ENCODE measurements at regions not wholly inside any gene's neighbourhood (a gene's known extent, or its start where the extent isn't known, plus 50 kb on each side); places are given as distances from the start of the nearest gene placed in this dataset.

DNA sequence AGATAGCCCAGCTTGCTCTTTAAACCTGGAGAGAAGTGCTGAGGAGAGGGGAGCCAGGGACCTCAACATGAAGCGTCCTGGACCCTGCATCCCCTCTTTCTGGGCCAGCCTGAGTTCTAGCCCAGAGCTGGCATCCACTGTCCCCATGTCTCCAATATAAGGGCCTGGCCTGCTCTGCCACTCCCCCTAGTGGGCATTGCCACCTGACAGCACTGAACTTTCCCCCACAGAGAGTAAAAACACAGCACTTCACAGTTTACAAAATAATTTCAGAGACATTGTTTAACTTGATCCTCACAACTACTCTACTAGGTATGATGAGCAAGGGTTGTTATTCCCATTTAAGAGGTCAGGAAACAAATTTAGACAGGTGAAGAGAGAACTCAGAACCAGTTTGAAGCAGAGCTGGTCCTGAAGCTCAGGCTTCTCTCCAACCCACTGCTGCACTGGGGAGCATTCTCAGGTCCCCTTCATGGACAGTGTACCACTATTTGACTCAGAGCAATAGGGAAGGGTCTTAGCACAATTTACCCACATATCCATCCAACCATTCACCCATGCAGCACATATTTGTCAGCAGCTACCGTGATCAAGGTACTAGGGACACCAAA lies 151.2 kb downstream of the DMRTA2 start:
- H3K4me3 ChIP-seq (ENCODE audit: low read depth, low read length) = no peak overlapping the region
- TF ChIP-seq, protein P1, sequence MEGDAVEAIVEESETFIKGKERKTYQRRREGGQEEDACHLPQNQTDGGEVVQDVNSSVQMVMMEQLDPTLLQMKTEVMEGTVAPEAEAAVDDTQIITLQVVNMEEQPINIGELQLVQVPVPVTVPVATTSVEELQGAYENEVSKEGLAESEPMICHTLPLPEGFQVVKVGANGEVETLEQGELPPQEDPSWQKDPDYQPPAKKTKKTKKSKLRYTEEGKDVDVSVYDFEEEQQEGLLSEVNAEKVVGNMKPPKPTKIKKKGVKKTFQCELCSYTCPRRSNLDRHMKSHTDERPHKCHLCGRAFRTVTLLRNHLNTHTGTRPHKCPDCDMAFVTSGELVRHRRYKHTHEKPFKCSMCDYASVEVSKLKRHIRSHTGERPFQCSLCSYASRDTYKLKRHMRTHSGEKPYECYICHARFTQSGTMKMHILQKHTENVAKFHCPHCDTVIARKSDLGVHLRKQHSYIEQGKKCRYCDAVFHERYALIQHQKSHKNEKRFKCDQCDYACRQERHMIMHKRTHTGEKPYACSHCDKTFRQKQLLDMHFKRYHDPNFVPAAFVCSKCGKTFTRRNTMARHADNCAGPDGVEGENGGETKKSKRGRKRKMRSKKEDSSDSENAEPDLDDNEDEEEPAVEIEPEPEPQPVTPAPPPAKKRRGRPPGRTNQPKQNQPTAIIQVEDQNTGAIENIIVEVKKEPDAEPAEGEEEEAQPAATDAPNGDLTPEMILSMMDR (IDR thresholded peaks at IDR 0.05; ENCODE audit: low read depth, low read length, missing control alignments) = peak; percentile 64
- in situ Hi-C loops (cut with HindIII; ENCODE audit: low sequenced_read_pairs) = no loop called here
- no peak for DNase-seq (ENCODE audit: low read depth)

DNA sequence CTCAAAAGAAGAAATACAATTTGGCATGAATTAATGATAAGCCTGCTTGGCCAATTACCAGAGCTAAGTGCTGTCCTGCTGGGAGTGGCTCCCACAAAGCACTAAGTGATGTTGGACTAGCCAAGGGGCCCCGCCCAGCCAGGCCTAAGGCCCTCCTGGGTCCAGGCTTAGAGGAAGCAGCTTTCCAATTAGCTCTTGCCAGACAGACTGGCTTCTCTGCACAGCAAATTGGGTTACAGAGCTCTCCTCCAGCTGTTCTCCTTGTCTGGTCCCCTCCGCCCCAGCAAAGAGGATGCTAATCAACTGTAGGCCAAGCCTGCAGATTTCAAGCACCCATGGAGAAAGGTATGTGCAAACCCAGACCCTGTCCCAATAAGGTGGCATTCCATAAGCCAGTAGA lies 151.9 kb downstream of the DMRTA2 start:
- TF ChIP-seq, protein P1 (IDR thresholded peaks at IDR 0.05; ENCODE audit: low read depth, low read length, missing control alignments) = no peak
- no peak for DNase-seq (ENCODE audit: low read depth)
- in situ Hi-C loops (cut with HindIII; ENCODE audit: low sequenced_read_pairs) = no loop called here

DNA sequence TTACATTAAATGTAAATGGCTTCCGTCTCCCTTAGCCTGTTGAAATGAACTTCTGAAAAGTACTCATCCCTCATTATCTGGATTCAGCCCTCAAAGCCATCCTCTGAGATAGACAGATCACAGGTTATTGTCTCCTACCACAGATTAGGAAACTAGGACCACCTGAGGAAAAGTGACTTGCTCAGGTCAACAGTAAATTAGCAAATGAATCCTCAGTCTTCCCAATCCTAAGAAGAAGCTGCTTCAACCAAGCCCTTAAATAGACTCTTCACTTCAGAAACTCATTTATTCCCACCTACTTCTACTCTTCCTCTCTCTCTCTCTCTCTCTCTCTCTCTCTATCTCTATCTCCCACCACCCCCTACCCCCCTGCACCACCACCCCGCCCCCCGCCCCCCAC lies 152.3 kb downstream of the DMRTA2 start:
- in situ Hi-C loops (cut with HindIII; ENCODE audit: low sequenced_read_pairs) = no loop called here
- no peak overlapping the region for H3K4me3 ChIP-seq (ENCODE audit: low read depth, low read length)
- DNase-seq (ENCODE audit: low read depth) = no peak
- TF ChIP-seq, protein P1 (IDR thresholded peaks at IDR 0.05; ENCODE audit: low read depth, low read length, missing control alignments) = no peak

More for the DNA sequence above, 151.9 kb downstream of the DMRTA2 start:
- H3K4me3 ChIP-seq (ENCODE audit: low read depth, low read length) = no peak overlapping the region

DNA sequence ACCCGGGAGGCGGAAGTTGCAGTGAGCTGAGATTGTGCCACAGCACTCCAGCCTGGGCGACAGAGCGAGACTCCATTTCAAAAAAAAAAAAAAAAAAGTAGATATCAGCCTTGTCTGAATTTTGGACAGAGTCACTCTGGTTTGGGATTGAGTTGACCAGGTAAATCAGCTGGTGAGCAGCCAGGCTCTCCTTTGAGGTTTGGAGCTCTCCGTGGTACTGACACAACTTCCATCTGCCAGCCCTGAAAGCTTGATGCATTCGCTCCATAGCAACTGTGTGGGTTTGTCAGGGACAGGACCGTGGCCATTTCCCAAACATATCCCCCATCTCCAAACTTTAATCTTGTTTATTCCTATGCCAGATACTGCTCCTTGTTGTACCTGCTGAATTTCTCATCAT lies 155.2 kb downstream of the DMRTA2 start:
- DNase-seq (ENCODE audit: low read depth) = no peak
- in situ Hi-C loops (cut with HindIII; ENCODE audit: low sequenced_read_pairs) = no loop called here

GRCh38 chr1:50266509-50266908 lies 156.7 kb downstream of the DMRTA2 start:
- in situ Hi-C loops (cut with HindIII; ENCODE audit: low sequenced_read_pairs) = no loop called here
- TF ChIP-seq, protein P1 (IDR thresholded peaks at IDR 0.05; ENCODE audit: low read depth, low read length, missing control alignments) = no peak
- DNase-seq (ENCODE audit: low read depth) = peak; percentile 12
- no peak overlapping the region for H3K4me3 ChIP-seq (ENCODE audit: low read depth, low read length)

More for the DNA sequence above, 155.2 kb downstream of the DMRTA2 start:
- TF ChIP-seq, protein P1 (IDR thresholded peaks at IDR 0.05; ENCODE audit: low read depth, low read length, missing control alignments) = no peak
- H3K4me3 ChIP-seq (ENCODE audit: low read depth, low read length) = no peak overlapping the region

DNA sequence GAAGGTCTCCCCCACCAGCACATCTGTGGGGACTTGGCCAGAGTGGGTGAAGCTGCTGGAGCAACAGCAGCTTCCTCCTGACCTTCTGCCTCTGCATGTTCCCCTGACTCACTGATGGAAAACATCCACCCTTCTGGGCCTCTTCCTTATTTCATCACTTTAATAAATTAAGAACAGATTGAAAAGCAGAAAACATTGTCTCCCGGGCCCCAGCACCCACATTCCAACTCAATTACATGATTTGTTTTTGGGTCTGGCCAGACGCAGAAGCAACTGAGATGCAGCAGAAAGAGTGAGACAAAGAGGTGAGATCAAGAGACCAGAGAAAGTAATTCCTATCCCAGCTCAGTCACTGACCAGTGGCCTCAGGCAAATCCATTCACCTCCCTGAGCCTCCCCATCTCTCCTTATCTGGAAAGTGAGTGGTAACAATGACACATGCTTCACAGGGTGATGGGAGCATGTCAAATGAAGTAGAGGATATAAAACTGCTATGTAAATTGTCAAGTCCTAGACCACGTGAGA lies 157.1 kb downstream of the ELAVL4 start:
- TF ChIP-seq, protein P1 (IDR thresholded peaks at IDR 0.05; ENCODE audit: low read depth, low read length, missing control alignments) = no peak
- no peak for DNase-seq (ENCODE audit: low read depth)
- in situ Hi-C loops (cut with HindIII; ENCODE audit: low sequenced_read_pairs) = no loop called here
- H3K4me3 ChIP-seq (ENCODE audit: low read depth, low read length) = no peak overlapping the region
